ENCODE measurements at regions not wholly inside any gene's neighbourhood (a gene's known extent, or its start where the extent isn't known, plus 50 kb on each side); places are given as distances from the start of the nearest gene placed in this dataset.
A peak's percentile ranks its signal among the peaks of the same experiment; 100 is the strongest.

- no peak for DNase-seq (ENCODE audit: low read depth)
- H3K4me3 ChIP-seq (ENCODE audit: low read length): no peak overlapping the region
- TF ChIP-seq CTCF (conservative IDR thresholded peaks at IDR 0.05; ENCODE audit: low read length): no peak
Measured at GRCh38 chr10:59463909-59464308, 101.6 kb upstream of the FAM13C start.

- H3K4me3 ChIP-seq (ENCODE audit: low read length): no peak overlapping the region
- peak; percentile 1 for DNase-seq (ENCODE audit: low read depth)
- TF ChIP-seq CTCF (conservative IDR thresholded peaks at IDR 0.05; ENCODE audit: low read length): no peak
Measured at GRCh38 chr10:59460601-59461000, 98.3 kb upstream of the FAM13C start.

- no peak for DNase-seq (ENCODE audit: low read depth)
- no peak for TF ChIP-seq CTCF (conservative IDR thresholded peaks at IDR 0.05; ENCODE audit: low read length)
- H3K4me3 ChIP-seq (ENCODE audit: low read length): no peak overlapping the region
Measured at GRCh38 chr10:59456199-59456598, 93.8 kb upstream of the FAM13C start.

GRCh38 chr10:59454171-59454919 lies 92.0 kb upstream of the FAM13C start:
- no peak for DNase-seq (ENCODE audit: low read depth)
- H3K4me3 ChIP-seq (ENCODE audit: low read length): no peak overlapping the region
- no peak for TF ChIP-seq CTCF (conservative IDR thresholded peaks at IDR 0.05; ENCODE audit: low read length)

- no peak for DNase-seq (ENCODE audit: low read depth)
- TF ChIP-seq CTCF (conservative IDR thresholded peaks at IDR 0.05; ENCODE audit: low read length): no peak
- no peak overlapping the region for H3K4me3 ChIP-seq (ENCODE audit: low read length)
Measured at GRCh38 chr10:59448616-59449015, 86.3 kb upstream of the FAM13C start.

GRCh38 chr10:59435707-59436106 lies 73.4 kb upstream of the FAM13C start:
- H3K4me3 ChIP-seq (ENCODE audit: low read length): no peak overlapping the region
- DNase-seq (ENCODE audit: low read depth): no peak
- TF ChIP-seq CTCF (conservative IDR thresholded peaks at IDR 0.05; ENCODE audit: low read length): no peak
